Lung (tissue), 11 donors: ENCODE measurements at regions not wholly inside any gene's neighbourhood (a gene's known extent, or its start where the extent isn't known, plus 50 kb on each side); places are given as distances from the start of the nearest gene placed in this dataset.

ENCODE experiments used
- ATAC-seq: fragments of 200-7000 bp; cut with Tn5 transposase; one replicate; pipeline ENCODE4 v1.9.1; 2020; ENCODE audit warnings: moderate number of reproducible peaks; ENCODE audit not compliant: insufficient read depth, low FRiP score
- DNase-seq, 3 donors: peaks; one replicate each; pipeline ENCODE4 v3.0.0-alpha.2; 2013 to 2017
- H3K27ac ChIP-seq, 2 donors: one replicate each; pipeline ENCODE4 v1.5.1; 2013; ENCODE audit warnings: mild to moderate bottlenecking in 2 of 2, moderate library complexity in 2 of 2, control low read depth in 1 of 2, inconsistent platforms in 1 of 2, low read depth in 1 of 2, low read length in 1 of 2
- H3K27me3 ChIP-seq, 3 donors: one replicate each; pipeline ENCODE4 v1.5.1; 2013; ENCODE audit warnings: low read length in 2 of 3; ENCODE audit not compliant: control insufficient read depth in 3 of 3, insufficient read depth in 3 of 3
- H3K36me3 ChIP-seq, 4 donors: one replicate each; pipeline ENCODE4 v1.5.1; 2013; ENCODE audit warnings: low read length in 4 of 4, mild to moderate bottlenecking in 1 of 4, moderate library complexity in 1 of 4; ENCODE audit not compliant: control insufficient read depth in 4 of 4, insufficient read depth in 4 of 4
- H3K4me1 ChIP-seq, 5 donors: one replicate each; pipeline ENCODE4 v1.5.1; 2013; ENCODE audit warnings: low read length in 5 of 5, mild to moderate bottlenecking in 2 of 5, moderate library complexity in 1 of 5; ENCODE audit not compliant: control insufficient read depth in 5 of 5, insufficient read depth in 5 of 5
- H3K4me3 ChIP-seq: one replicate; pipeline ENCODE4 v1.5.1; 2013; ENCODE audit warnings: mild to moderate bottlenecking, control low read depth, moderate library complexity
- H3K9ac ChIP-seq, 2 donors: one replicate each; pipeline ENCODE4 v1.5.1; 2013; ENCODE audit warnings: low read length in 2 of 2, control low read depth in 1 of 2; ENCODE audit not compliant: insufficient read depth in 1 of 2
- H3K9me3 ChIP-seq, 4 donors: one replicate each; pipeline ENCODE4 v1.5.1; 2013; ENCODE audit warnings: low read length in 3 of 4, mild to moderate bottlenecking in 1 of 4, moderate library complexity in 1 of 4; ENCODE audit not compliant: control insufficient read depth in 4 of 4, insufficient read depth in 3 of 4
- WGBS, 2 donors: extraction: QIAGEN DNeasy Blood & Tissue Kit; methylation state at CpG; one replicate each; pipeline ENCODE4 v1.1.7; 2013; 5-methylcytosine and 5-hydroxymethylcytosine counted together
- TF ChIP-seq, protein P1 (sequence below): IDR thresholded peaks from 2 replicates; pipeline ENCODE4 v1.5.1; 2012; ENCODE audit warnings: mild to moderate bottlenecking; ENCODE audit errors: control extremely low read depth, extremely low read depth
- donor health status: control.
- donor health status: control.
- donor health status: Bipolar disorder and iron deficiency.
- donor health status: healthy.
- donor health status: DM: yes; HTN: yes; CAD: no.

- H3K9ac ChIP-seq = no peak overlapping the region
- no peaks in the 10 kb centered on the region for H3K27me3 ChIP-seq
- H3K9me3 ChIP-seq = no peaks in the 10 kb centered on the region
- H3K4me1 ChIP-seq = no peaks in the 10 kb centered on the region
- 29 to 39% methylated on average over 2 of the region's 2 CpGs for WGBS, 2 donors
- H3K4me3 ChIP-seq = no peak overlapping the region
- no peaks in the 10 kb centered on the region for H3K36me3 ChIP-seq
- TF ChIP-seq, protein P1, sequence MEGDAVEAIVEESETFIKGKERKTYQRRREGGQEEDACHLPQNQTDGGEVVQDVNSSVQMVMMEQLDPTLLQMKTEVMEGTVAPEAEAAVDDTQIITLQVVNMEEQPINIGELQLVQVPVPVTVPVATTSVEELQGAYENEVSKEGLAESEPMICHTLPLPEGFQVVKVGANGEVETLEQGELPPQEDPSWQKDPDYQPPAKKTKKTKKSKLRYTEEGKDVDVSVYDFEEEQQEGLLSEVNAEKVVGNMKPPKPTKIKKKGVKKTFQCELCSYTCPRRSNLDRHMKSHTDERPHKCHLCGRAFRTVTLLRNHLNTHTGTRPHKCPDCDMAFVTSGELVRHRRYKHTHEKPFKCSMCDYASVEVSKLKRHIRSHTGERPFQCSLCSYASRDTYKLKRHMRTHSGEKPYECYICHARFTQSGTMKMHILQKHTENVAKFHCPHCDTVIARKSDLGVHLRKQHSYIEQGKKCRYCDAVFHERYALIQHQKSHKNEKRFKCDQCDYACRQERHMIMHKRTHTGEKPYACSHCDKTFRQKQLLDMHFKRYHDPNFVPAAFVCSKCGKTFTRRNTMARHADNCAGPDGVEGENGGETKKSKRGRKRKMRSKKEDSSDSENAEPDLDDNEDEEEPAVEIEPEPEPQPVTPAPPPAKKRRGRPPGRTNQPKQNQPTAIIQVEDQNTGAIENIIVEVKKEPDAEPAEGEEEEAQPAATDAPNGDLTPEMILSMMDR = no peak
- ATAC-seq (no peak), DNase-seq (no peak)
- H3K27ac ChIP-seq = no peak overlapping the region
These were observed 158.1 kb downstream of the AHR start for GRCh38 chr7:17456541-17456940.

- Histone ChIP-seq H3K4me1 (peaks cover 0 to 5% (median 0%) of the 10 kb centered on the region in 5 donors), H3K9ac (no peak overlapping the region), H3K36me3 (no peaks in the 10 kb centered on the region), H3K9me3 (no peaks in the 10 kb centered on the region), H3K27me3 (no peaks in the 10 kb centered on the region), H3K4me3 (no peak overlapping the region), H3K27ac (no peak overlapping the region)
- no peak for DNase-seq
- no peak for ATAC-seq
- TF ChIP-seq, protein P1 = no peak
These were observed 161.5 kb downstream of the AHR start for GRCh38 chr7:17460001-17460400.

- no peak overlapping the region for H3K4me3 ChIP-seq
- H3K9me3 ChIP-seq = no peaks in the 10 kb centered on the region
- H3K9ac ChIP-seq = no peak overlapping the region
- DNase-seq (no peak), ATAC-seq (no peak)
- H3K27me3 ChIP-seq = no peaks in the 10 kb centered on the region
- H3K4me1 ChIP-seq = peaks cover 0 to 5% (median 0%) of the 10 kb centered on the region in 5 donors
- no peak overlapping the region for H3K27ac ChIP-seq
- TF ChIP-seq, protein P1 = no peak
- 94 to 96% methylated on average over 4 of the region's 4 CpGs for WGBS, 2 donors
- no peaks in the 10 kb centered on the region for H3K36me3 ChIP-seq
These were observed 162.2 kb downstream of the AHR start for GRCh38 chr7:17460665-17461064.

DNA sequence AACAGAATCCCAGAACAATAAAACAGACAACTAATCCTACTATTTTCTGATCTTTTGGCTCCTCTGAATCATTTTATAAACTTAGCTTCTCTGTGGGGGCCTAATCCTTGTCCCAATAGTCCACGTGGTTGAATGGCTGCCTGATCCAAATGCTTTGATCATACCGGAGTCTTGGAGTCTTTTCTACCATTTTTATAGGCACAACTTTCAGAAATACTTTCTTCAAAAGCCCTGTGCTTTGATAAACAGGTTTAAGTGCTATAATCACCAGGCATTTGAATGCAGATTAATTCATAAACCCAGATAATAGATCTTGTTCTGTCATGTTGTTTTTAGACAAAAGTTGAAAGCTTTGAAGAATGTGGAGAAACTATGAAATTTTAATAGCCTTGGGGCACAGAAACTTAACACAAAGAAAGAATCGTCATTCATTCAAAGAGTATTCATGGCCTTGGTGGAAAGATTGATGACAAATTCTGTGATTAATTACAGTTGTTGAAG lies 163.7 kb downstream of the AHR start:
- TF ChIP-seq, protein P1 = no peak
- Histone ChIP-seq H3K27me3 (no peaks in the 10 kb centered on the region), H3K36me3 (no peaks in the 10 kb centered on the region), H3K4me3 (no peak overlapping the region), H3K4me1 (peaks cover 0 to 10% (median 0%) of the 10 kb centered on the region in 5 donors), H3K27ac (no peak overlapping the region), H3K9me3 (no peaks in the 10 kb centered on the region), H3K9ac (no peak overlapping the region)
- no peak for ATAC-seq
- 79 to 91% methylated on average over 3 of the region's 3 CpGs for whole genome bisulfite sequencing, 2 donors
- DNase-seq = no peak
